Activated CD4-positive, alpha-beta T cell treated with anti-CD3 and anti-CD28 coated beads, Interleukin-2, amount 50 U/mL, for 24 hours (primary cell): ENCODE measurements at regions not wholly inside any gene's neighbourhood (a gene's known extent, or its start where the extent isn't known, plus 50 kb on each side); places are given as distances from the start of the nearest gene placed in this dataset.
A peak's percentile ranks its signal among the peaks of the same experiment; 100 is the strongest.

ENCODE experiments used
- DNase-seq, 2 donors: peaks; one replicate each; pipeline ENCODE4 v3.0.0-alpha.2; 2020; ENCODE audit warnings: low read depth in 1 of 2, low spot score in 1 of 2

GRCh38 chr15:66900586-66901310 is 164.7 kb upstream of the SMAD3 start:
- no peak for DNase-seq

- no peak for DNase-seq
Observed at GRCh38 chr15:66901336-66902100, 163.9 kb upstream of the SMAD3 start.

DNA sequence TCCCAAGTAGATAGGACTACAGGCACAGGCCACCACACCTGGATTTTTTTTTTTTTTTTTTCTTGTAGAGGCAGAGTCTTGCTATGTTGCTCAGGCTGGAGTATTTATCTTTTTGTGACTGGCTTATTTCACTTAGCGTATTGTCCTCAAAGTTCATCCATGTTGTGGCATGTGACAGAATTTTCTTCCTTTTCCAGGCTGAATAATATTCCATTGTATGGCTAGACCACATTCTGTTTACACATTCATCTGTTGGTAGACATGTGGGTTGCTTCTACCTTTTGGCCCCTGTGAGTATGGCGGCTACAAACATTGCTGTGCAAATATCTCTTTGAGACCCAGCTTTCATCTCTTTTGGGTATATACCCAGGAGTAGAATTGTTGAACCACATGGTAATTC is 160.2 kb upstream of the SMAD3 start:
- no peak for DNase-seq

- no peak for DNase-seq
Observed at GRCh38 chr15:66905954-66906353, 159.4 kb upstream of the SMAD3 start.

DNA sequence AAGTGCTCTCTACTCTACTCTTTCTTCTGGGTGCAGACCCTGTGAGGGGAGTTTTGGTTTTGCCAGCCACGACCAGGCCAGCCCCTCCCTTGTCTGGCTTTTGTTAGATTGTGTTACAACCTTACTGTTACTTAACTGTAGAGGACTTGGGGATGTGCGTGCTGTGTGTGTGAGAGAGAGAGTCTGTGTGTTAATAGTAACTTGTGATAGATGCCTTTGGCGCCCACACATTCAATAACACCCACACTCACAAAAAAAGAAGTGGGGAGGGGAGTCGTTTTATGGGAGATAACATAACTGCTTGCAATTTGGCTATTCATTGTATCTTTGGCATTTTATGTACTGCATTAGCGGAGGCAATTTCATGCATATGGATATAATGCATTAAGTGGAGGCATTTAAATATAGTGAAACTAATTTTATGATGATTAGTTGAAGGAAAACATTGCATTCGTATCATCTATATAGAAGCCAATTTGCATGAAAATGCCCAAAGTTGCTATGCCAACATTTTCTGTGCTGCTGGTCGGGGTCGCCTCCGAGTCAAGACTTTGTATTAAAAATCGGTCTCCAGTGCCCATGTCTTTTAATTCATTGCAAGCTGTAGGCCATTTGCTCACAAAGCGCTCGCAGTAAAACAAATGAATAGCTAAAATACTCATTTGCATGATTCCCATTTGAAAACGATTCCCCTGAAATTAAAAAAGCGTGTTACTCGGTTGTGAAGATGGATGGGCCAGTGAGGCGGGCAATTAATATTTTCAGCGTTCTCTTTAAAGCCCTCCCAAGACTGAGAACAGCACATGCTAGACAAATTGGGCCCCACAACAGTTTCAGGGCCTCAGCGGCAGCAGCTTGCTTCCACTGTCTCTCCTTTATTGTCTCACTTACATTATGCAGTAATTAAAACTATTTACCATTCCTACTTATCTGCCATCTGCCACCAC is 158.5 kb upstream of the SMAD3 start:
- no peak for DNase-seq

- no peak for DNase-seq
Observed at GRCh38 chr15:66907826-66908743, 157.3 kb upstream of the SMAD3 start.

- no peak for DNase-seq
Observed at GRCh38 chr15:66908744-66909095, 156.7 kb upstream of the SMAD3 start.

DNA sequence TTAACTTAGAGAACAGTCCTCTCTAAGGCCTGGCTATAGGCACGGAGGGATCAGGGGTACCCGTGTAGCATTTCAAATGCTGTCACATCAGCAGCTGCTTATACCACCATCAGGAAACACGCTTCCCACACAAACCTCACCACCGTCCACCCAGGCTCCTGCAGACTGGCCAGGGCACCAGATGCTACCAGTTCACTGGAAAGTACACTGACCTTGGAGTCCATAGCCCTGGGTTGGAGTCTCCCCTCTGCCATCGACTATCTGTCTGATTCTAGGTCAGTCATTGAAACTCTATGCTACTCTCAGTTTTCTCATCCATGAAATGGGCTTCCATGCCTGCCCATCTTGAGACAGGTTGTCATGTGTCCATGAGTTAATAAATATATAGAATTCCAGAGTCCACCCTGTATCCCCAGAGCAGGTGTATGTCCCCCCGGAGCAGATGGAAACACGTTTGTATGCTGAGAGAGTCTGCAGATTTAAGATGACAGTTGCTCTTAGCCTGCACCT is 156.0 kb upstream of the SMAD3 start:
- no peak for DNase-seq

DNA sequence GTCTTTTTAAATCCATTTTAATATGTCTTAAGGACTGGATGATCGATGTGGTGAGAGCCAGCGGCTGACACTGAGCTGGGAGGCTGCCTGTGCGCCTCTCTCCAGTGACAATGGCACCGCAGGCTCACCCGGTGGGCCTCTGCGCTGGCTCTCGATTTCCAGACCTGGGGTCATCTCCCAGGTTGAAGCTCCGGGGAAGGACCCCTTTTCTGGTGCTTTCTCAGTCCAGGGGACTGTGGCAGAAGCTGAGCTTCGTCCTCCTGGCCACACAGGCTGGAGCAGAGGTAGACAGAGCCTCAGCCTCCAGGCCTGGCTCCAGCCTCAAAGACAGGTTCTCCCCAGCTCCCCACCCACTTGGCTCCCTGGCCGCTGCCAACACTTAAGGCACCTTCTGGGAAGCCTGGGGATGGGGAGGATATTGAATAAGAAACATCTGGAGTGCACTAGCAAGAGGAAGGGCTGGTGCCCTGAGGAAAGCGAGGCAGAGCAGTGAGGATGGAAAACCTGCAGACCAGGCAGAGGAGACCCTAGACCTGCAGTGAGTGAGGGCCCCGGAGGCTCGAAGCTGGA is 154.2 kb upstream of the SMAD3 start:
- no peak for DNase-seq

- no peak for DNase-seq
Observed at GRCh38 chr15:66912001-66912400, 153.4 kb upstream of the SMAD3 start.

- no peak for DNase-seq
Observed at GRCh38 chr15:66912441-66912840, 153.0 kb upstream of the SMAD3 start.

GRCh38 chr15:66917904-66918448 is 147.4 kb upstream of the SMAD3 start:
- DNase-seq, result no peak

GRCh38 chr15:66919421-66919820 is 146.0 kb upstream of the SMAD3 start:
- no peak for DNase-seq

DNA sequence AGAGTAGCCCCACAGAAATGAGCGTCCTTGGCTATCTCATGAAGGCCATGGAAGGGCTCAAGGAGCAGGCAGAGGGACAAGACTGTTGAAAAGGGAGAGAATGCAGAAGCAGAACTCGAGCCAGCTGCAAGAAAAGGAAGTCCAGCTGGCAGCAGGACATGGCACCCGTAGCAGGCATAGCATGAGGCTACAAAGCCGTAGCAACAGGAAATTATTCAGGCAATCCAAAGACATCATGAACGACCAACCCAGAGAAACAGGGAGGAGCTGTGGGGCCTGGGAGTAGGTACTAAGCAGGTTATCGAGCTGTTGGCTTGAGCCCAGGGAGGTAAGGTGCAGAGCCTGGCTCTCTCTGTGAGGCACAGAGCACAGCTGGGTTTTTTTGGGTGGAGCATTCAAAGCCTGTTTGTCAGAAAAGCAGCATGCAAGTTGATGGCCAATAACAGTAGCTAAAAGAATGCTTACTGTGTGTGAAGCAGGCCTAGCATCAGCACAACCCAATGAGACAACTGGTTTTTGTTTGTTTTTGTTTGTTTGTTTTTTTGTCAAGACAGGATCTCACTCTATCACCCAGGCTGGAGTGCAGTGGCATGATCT is 144.0 kb upstream of the SMAD3 start:
- no peak for DNase-seq

GRCh38 chr15:66922608-66923007 is 142.8 kb upstream of the SMAD3 start:
- DNase-seq, result no peak

GRCh38 chr15:66923438-66923881 is 141.9 kb upstream of the SMAD3 start:
- DNase-seq, result peak in 1 of 2 donors; percentile 21

GRCh38 chr15:66924889-66925288 is 140.5 kb upstream of the SMAD3 start:
- DNase-seq, result no peak

DNA sequence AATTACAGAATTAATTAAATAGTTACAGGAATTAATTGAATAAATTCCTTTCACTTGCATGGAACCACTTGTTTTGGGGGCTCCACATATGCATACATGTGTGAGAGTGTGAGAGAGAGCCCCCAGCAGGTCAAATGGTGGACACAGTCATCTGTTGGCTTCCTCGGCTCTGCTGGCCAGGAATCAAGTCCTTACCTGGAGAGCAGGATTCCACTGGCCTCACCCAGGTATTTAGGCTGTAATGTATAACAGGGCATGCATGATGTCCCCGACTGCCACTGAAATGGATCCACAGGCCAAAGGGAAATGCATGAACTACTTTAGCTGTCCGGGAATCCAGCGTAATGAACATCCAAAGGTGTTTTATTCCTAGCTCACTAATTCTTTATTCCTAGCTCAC is 139.7 kb upstream of the SMAD3 start:
- no peak for DNase-seq
